Activated CD4-positive, alpha-beta T cell treated with anti-CD3 and anti-CD28 coated beads, Interleukin-2, Interleukin-4, amounts not matched to agents 100 ng/mL and 50 ng/mL, durations not matched to agents 16 hours and 8 hours (primary cell): ENCODE measurements at regions not wholly inside any gene's neighbourhood (a gene's known extent, or its start where the extent isn't known, plus 50 kb on each side); places are given as distances from the start of the nearest gene placed in this dataset.
A peak's percentile ranks its signal among the peaks of the same experiment; 100 is the strongest.

ENCODE experiments used
- DNase-seq: peaks from one replicate; pipeline ENCODE4 v3.0.0-alpha.2; 2020; ENCODE audit warnings: low spot score

- no peak for DNase-seq
Measured at GRCh38 chr11:88448131-88448670, 110.7 kb upstream of the CTSC start.

GRCh38 chr11:88447281-88447680 is 109.7 kb upstream of the CTSC start:
- DNase-seq, result no peak

DNA sequence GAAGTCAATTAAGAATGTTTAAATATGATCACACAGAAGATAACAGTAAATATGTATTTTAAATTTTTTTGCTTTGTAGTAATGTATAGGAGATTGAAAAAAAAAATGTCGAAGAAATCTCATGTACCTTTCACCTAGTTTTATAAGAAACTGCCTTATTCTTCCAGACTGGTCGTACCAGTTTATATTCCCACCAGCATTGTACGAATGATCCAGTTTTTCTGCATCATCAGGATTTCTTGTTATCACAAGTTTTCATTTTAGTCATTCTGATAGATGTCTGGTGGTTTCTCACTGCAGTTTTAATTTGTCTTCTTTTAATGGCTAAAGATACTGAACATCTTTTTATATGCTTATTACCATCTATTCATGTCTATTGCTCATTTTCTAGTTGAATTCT is 101.8 kb upstream of the CTSC start:
- no peak for DNase-seq

- DNase-seq, result no peak
Measured at GRCh38 chr11:88438721-88439120, 101.2 kb upstream of the CTSC start.

GRCh38 chr11:88435415-88435814 is 97.9 kb upstream of the CTSC start:
- DNase-seq, result no peak

GRCh38 chr11:88434333-88434976 is 96.9 kb upstream of the CTSC start:
- no peak for DNase-seq

DNA sequence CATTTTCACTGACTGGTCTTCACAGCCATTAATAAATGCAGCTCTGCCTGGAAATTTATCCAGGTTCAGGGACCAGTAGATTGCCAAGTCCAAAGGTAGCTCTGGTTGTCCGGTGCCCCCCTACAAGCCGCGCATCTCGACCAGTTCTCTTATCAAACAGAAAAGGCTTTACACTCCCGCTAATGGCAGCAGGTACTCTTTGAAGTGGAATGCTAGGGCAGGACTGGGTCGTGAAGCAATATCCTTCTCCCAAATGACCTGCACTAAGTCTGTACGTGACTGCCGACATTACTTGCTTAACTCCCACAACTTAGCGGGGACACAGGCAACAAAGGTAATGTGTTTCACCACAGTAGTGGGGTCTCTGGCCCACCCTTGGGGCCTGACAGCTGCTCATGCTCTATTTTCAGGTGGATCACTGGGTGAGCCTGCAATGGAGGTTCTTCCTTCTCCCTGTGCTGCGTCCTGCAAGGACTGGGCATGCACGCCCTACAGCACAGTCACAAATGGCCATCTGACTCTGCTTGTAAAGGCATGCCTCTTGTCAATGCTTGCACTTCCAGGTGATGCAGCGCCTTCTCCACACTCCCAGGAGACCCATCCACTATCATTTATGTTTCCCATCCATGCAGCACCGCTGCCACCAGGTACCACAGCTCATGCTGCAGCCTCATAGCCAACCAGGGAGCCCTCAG is 96.1 kb upstream of the CTSC start:
- no peak for DNase-seq

DNA sequence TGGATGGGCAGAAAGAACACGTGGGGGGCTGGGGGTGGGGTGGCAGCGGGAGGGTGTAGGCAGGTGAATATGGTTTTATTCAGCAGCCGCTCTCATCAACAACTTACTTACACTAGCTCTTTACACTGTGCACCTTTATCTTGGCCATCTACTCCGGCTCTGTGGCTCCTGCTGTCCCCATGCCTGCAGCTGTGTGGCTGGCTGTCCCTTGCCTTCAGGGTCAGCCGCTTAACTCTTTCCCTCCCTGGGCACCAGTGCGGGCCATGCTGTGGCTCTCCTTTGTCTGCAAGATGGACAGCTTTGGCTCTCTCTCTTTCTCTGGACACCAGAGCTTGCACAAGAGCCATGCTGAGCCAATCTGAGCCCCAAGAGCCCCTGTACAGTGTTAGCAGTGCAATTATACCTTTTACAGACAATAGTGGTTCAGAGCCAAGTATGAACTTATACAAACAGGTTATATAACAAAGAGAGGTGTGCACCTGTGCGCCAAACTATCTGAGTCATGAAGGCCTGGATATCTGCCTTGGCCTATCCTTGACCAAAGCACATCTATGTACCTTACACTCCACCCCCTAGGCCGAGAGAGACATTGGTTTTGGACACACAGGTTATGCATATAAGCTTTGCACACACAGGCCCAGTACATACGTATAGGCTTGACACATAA is 94.3 kb upstream of the CTSC start:
- DNase-seq, result no peak

DNA sequence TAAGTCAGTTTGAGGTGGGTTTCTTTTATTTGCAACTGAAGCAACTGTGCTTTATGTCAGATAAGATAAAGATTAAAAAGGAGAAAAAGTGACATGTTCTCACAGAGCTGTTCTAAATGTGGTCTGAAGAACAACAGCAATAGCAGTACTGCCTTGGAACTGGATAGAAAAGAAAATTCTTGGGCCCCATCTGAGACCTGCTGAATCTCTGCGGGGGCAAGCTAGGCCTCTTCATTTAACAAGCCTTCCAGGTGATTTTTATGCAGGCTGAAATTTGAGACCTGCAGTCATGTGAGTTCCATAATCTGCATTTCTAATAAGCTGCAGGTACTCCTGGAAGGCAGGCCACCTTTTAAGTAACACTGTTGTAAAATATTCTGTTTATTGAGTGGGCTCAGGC is 91.4 kb upstream of the CTSC start:
- DNase-seq, result no peak

DNA sequence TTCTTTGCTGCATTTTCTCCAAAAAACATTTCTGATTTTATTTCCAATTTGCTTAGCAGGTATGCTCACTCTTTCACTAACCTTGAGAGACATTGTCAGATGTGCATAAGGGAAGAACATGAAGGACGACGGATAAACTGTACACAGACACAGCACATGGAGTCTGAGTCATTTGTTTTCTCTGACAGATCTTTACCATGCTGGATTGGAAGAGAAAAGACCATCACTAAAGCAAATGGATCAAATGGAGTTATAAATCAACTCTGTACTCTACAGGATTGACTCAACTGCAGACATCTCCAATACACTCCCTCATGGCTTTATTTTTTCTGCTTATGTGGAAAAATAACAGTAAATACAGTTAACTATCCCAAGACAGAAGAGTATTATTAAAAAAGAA is 90.2 kb upstream of the CTSC start:
- no peak for DNase-seq

- no peak for DNase-seq
Measured at GRCh38 chr11:88424881-88425280, 87.3 kb upstream of the CTSC start.

GRCh38 chr11:88421530-88421929 is 84.0 kb upstream of the CTSC start:
- DNase-seq, result peak; percentile 85

- no peak for DNase-seq
Measured at GRCh38 chr11:88420165-88420791, 82.7 kb upstream of the CTSC start.

GRCh38 chr11:88418508-88418907 is 81.0 kb upstream of the CTSC start:
- no peak for DNase-seq

- DNase-seq, result no peak
Measured at GRCh38 chr11:88415495-88415894, 78.0 kb upstream of the CTSC start.

DNA sequence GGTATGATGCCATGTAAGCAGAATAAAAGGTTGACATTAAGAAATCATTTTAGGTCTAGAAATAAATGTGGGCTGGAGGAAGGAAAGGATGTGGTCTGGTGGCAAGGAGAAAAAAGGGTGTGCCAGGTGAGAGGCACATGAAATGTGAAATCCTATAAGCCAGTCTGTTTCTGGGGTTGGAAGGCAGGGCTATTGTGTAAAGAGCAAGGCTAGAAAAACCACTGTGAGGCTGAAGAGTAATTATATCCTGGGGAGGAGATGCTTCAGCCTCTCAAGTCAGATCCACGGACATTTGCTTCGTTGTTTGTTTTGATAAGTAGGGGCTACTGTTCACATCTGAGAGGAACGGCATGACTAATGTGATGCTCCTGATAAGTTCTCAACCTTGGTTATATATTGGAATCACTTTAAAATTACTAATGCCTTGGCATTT is 77.5 kb upstream of the CTSC start:
- DNase-seq, result peak; percentile 65

DNA sequence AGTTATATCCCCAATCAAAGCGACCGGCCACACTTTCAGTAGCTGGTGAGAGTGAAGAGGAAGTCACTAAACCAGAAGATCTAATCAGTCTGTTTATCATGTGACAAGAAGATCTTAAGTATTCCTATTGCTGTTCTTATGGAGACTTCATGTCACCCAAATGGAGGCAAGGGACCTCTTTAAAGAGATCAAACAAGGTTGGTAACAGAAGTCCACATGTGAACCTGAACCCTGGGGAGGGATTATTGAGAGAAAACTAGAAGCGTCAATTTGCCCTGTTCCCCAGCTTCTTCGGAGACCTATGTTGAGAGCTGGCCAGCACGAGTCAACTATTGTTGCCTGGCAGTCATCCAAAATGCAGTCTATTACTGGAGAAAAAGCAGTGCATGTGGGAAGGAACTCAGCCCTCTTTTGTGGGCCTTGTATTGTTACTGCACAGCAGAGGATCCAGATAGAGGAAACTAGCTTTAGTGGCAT is 76.9 kb upstream of the CTSC start:
- DNase-seq, result no peak

DNA sequence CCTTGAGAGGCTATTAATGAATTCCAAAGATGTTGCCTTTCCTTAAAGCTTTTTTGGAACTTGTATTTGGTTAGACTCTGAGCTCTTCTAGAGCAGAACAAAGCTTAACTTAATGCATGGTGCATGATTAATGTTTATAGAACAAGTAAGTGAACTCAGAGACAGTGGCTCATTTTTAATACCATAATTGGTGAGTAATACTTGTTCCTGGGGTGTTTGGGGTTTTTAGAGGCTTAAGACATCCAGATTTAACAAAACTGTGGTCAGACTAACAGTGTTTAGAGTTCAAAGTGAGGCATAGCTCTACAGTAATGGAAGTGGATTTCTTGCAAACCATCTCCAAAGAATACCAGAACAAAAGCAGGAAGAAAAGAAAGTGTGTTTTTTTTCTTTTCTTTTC is 73.7 kb upstream of the CTSC start:
- DNase-seq, result no peak

DNA sequence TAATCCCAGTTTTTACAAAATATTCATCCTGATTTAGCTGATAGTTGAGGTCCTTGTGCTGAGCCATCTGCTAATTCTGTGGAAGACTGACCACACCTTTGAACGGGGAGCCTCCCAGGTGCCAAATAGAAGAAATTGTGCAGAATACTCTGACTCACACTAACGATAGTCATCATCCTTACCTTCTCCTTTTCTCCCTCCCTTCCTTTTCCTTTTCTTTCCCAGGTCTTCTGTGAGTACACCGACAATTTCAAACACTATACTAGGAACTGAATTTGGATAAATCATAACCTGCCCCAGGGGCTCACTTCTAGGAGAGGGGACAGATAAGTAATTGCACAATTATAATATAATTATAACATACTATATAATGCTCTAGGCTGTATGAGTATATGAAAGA is 73.1 kb upstream of the CTSC start:
- DNase-seq, result no peak

- no peak for DNase-seq
Measured at GRCh38 chr11:88410056-88410455, 72.5 kb upstream of the CTSC start.

DNA sequence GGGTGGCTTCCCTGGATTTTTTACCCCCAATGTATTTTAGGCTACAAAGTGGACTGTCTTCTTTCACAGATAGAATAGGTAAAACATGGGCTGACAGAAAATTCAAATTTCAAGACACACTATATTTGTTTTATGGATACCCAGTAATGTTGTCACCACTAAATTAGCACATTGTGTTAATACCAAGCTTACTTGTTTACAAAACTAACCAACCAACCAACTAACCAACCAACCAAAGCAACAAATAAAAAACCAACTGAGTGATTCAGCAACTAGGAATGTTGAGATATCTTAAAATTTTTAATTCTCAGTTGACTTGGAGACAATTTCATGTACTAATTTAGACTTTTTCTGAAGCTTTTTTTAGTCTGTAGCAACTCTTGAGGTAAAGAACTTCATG is 69.3 kb upstream of the CTSC start:
- no peak for DNase-seq

GRCh38 chr11:88405853-88406252 is 68.3 kb upstream of the CTSC start:
- DNase-seq, result no peak
